ENCODE measurements at regions not wholly inside any gene's neighbourhood (a gene's known extent, or its start where the extent isn't known, plus 50 kb on each side); places are given as distances from the start of the nearest gene placed in this dataset.

DNA sequence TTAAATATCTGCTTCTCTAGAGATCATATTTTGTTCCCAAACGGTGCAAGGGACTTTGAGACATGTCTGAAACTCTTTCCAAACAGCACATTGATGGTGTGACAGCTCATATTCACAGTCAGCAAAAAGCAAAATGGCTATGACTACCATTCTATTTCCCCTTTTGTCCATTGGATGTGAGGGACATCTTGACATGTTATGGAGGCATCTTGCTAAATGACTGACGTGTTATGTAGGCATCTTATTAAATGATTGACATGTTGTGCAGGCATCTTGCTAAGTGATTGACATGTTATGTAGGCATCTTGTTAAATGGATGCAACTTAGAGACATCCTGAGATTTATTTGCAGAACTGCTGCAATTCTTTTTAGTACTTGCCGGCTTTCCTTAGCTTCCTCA, 255.8 kb downstream of the DLL1 start:
- H3K27ac ChIP-seq (ENCODE audit: low read depth, low read length), result no peak overlapping the region
- no peak overlapping the region for H2AFZ ChIP-seq (ENCODE audit: low read length)
- H3K36me3 ChIP-seq (ENCODE audit: insufficient read depth, low read length), result no peaks in the 10 kb centered on the region
- H3K79me2 ChIP-seq (ENCODE audit: insufficient read depth, low read length), result no peaks in the 10 kb centered on the region
- TF ChIP-seq, protein P1, sequence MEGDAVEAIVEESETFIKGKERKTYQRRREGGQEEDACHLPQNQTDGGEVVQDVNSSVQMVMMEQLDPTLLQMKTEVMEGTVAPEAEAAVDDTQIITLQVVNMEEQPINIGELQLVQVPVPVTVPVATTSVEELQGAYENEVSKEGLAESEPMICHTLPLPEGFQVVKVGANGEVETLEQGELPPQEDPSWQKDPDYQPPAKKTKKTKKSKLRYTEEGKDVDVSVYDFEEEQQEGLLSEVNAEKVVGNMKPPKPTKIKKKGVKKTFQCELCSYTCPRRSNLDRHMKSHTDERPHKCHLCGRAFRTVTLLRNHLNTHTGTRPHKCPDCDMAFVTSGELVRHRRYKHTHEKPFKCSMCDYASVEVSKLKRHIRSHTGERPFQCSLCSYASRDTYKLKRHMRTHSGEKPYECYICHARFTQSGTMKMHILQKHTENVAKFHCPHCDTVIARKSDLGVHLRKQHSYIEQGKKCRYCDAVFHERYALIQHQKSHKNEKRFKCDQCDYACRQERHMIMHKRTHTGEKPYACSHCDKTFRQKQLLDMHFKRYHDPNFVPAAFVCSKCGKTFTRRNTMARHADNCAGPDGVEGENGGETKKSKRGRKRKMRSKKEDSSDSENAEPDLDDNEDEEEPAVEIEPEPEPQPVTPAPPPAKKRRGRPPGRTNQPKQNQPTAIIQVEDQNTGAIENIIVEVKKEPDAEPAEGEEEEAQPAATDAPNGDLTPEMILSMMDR (IDR thresholded peaks at IDR 0.05; ENCODE audit: extremely low read depth, low read depth, low read length), result no peak
- no peaks in the 10 kb centered on the region for H3K27me3 ChIP-seq (ENCODE audit: insufficient read depth, low read length)
- H3K4me3 ChIP-seq (ENCODE audit: insufficient read depth, low read length), result no peak overlapping the region
- no peaks in the 10 kb centered on the region for H3K4me1 ChIP-seq (ENCODE audit: insufficient read depth, low read length)
- H3K4me2 ChIP-seq (ENCODE audit: insufficient read depth, low read length), result no peak overlapping the region
- no peaks in the 10 kb centered on the region for H3K9me3 ChIP-seq (ENCODE audit: low read depth, low read length)
- no peak for DNase-seq (ENCODE audit: insufficient read length, low spot score, missing footprints)
- no peaks in the 10 kb centered on the region for H4K20me1 ChIP-seq (ENCODE audit: insufficient read depth, low read length)

DNA sequence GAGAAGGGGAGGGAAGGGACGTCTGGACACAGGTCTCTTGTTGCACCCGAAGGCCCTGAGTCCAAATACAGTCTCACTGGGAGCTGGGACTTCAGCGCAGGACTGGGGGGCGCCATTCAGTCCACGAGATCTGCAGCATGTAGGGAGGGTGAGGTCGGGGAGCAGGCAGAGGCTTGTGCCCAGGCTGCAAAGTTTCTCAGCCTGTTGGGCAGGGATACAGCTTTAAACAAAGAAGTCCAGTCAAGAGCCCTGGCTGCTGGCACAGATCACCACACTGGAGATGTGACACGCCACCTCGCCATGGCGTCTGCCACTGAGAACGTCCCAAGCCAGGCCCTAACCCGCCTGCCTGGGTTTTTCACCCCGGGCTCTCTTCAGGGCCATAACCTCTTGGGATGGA, 256.6 kb downstream of the DLL1 start:
- DNase-seq (ENCODE audit: insufficient read length, low spot score, missing footprints), result no peak

DNA sequence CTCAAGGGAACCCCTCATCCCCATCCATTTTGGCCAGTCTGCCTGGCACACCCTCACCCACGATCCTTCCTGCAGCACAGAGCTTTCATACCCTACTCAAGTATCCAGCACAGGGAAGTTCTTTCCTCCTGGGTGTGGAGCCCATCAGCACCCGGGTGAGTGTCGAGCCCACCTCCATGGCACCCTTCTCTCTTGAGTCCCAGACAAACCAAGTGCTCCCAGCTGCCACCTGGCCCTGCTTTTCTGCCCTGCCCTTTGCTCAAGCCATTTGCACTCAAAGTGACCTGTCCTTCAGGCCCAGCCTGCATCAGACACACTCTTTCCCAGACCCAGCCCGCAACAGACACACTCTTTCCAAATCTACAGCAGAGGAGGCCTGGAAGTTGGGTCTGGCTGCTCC, 257.2 kb downstream of the DLL1 start:
- no peaks in the 10 kb centered on the region for H3K79me2 ChIP-seq (ENCODE audit: insufficient read depth, low read length)
- no peaks in the 10 kb centered on the region for H3K4me1 ChIP-seq (ENCODE audit: insufficient read depth, low read length)
- H3K27ac ChIP-seq (ENCODE audit: low read depth, low read length), result no peak overlapping the region
- no peak for DNase-seq (ENCODE audit: insufficient read length, low spot score, missing footprints)
- H3K4me2 ChIP-seq (ENCODE audit: insufficient read depth, low read length), result no peak overlapping the region
- no peak overlapping the region for H2AFZ ChIP-seq (ENCODE audit: low read length)
- H3K9me3 ChIP-seq (ENCODE audit: low read depth, low read length), result no peaks in the 10 kb centered on the region
- TF ChIP-seq, protein P1 (IDR thresholded peaks at IDR 0.05; ENCODE audit: extremely low read depth, low read depth, low read length), result no peak
- no peaks in the 10 kb centered on the region for H3K27me3 ChIP-seq (ENCODE audit: insufficient read depth, low read length)
- no peak overlapping the region for H3K4me3 ChIP-seq (ENCODE audit: insufficient read depth, low read length)
- H3K36me3 ChIP-seq (ENCODE audit: insufficient read depth, low read length), result no peaks in the 10 kb centered on the region
- no peaks in the 10 kb centered on the region for H4K20me1 ChIP-seq (ENCODE audit: insufficient read depth, low read length)

More for the DNA sequence above, 256.6 kb downstream of the DLL1 start:
- H2AFZ ChIP-seq (ENCODE audit: low read length), result no peak overlapping the region
- no peaks in the 10 kb centered on the region for H3K79me2 ChIP-seq (ENCODE audit: insufficient read depth, low read length)
- H3K27ac ChIP-seq (ENCODE audit: low read depth, low read length), result no peak overlapping the region
- no peaks in the 10 kb centered on the region for H3K4me1 ChIP-seq (ENCODE audit: insufficient read depth, low read length)
- no peaks in the 10 kb centered on the region for H3K27me3 ChIP-seq (ENCODE audit: insufficient read depth, low read length)
- H3K4me2 ChIP-seq (ENCODE audit: insufficient read depth, low read length), result no peak overlapping the region
- no peaks in the 10 kb centered on the region for H4K20me1 ChIP-seq (ENCODE audit: insufficient read depth, low read length)
- no peaks in the 10 kb centered on the region for H3K36me3 ChIP-seq (ENCODE audit: insufficient read depth, low read length)
- H3K4me3 ChIP-seq (ENCODE audit: insufficient read depth, low read length), result no peak overlapping the region
- TF ChIP-seq, protein P1 (IDR thresholded peaks at IDR 0.05; ENCODE audit: extremely low read depth, low read depth, low read length), result no peak
- no peaks in the 10 kb centered on the region for H3K9me3 ChIP-seq (ENCODE audit: low read depth, low read length)

DNA sequence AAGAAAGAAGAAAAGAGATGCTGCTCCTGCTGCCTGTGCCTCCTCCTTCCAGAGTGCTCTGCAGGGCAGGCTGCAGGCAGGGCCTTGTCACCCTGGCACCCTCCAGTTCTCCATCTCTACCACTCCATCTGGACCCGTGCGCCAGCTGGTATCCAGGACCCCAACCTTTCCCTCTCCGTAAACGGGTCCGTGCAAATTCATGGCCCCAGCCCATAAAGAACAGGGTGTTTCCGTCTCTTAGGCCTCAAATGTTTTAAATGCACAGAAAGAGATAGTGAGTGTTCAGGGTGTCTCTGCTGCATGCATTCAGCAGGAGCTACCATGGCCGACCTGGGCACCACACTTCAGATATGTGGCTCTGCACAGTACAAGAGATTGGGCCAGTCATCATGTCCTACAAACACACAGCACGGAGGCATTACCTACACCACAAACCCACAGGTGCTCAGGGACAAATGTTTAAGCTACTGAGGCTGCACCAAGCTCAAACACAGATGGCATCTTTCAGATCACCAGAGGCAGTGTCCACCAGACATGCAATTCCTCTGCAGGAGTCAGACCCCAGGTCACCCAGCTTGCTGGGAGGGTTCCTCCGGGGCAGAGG, 258.1 kb downstream of the DLL1 start:
- DNase-seq (ENCODE audit: insufficient read length, low spot score, missing footprints), result no peak
- Histone ChIP-seq H2AFZ (ENCODE audit: low read length) (no peak overlapping the region), H3K9me3 (ENCODE audit: low read depth, low read length) (no peaks in the 10 kb centered on the region), H3K36me3 (ENCODE audit: insufficient read depth, low read length) (no peaks in the 10 kb centered on the region), H3K4me1 (ENCODE audit: insufficient read depth, low read length) (no peaks in the 10 kb centered on the region), H3K4me2 (ENCODE audit: insufficient read depth, low read length) (no peak overlapping the region), H4K20me1 (ENCODE audit: insufficient read depth, low read length) (no peaks in the 10 kb centered on the region), H3K79me2 (ENCODE audit: insufficient read depth, low read length) (no peaks in the 10 kb centered on the region), H3K27ac (ENCODE audit: low read depth, low read length) (no peak overlapping the region), H3K4me3 (ENCODE audit: insufficient read depth, low read length) (no peak overlapping the region), H3K27me3 (ENCODE audit: insufficient read depth, low read length) (no peaks in the 10 kb centered on the region)
- TF ChIP-seq, protein P1 (IDR thresholded peaks at IDR 0.05; ENCODE audit: extremely low read depth, low read depth, low read length), result no peak

Data from osteoblast (primary cell).